ENCODE measurements at regions not wholly inside any gene's neighbourhood (a gene's known extent, or its start where the extent isn't known, plus 50 kb on each side); places are given as distances from the start of the nearest gene placed in this dataset.

DNA sequence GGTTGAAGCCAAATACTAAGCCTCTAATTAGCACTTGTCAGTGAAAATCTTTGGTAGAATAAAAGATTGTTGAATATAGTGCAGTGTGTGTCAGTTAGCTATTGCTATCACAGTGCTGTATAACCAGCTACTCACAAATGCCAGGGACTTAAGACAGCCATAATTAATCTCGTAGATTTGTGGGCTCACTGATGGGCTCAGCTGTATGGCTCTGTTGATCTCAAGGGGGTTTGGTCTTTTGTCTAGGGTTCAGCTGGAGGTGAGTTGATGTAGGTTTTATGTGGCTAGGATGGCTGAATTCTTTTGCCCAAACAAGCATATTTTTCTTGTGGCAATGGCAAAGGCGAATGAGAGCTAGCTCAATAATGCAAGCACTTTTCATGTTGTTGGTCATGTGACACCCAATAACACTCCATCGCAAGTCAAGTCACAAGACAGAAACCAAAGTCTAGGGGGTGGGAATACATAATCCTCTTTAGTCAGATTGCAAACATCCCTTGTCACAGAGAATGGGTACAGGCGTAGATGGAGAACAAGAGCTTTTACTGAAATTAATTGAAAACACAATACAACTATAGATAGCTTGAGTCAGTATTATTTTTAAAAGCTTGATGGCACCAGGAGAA is 121.7 kb upstream of the EDNRB start:
- TF ChIP-seq, protein P1, sequence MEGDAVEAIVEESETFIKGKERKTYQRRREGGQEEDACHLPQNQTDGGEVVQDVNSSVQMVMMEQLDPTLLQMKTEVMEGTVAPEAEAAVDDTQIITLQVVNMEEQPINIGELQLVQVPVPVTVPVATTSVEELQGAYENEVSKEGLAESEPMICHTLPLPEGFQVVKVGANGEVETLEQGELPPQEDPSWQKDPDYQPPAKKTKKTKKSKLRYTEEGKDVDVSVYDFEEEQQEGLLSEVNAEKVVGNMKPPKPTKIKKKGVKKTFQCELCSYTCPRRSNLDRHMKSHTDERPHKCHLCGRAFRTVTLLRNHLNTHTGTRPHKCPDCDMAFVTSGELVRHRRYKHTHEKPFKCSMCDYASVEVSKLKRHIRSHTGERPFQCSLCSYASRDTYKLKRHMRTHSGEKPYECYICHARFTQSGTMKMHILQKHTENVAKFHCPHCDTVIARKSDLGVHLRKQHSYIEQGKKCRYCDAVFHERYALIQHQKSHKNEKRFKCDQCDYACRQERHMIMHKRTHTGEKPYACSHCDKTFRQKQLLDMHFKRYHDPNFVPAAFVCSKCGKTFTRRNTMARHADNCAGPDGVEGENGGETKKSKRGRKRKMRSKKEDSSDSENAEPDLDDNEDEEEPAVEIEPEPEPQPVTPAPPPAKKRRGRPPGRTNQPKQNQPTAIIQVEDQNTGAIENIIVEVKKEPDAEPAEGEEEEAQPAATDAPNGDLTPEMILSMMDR (IDR thresholded peaks at IDR 0.05): no peak
- no peak for TF ChIP-seq EZH2phosphoT487 (IDR thresholded peaks at IDR 0.05)

Data from neural progenitor cell (in vitro differentiated cells).